Suppressor macrophage treated with lipopolysaccharide for 1 hour (primary cell): ENCODE measurements at regions not wholly inside any gene's neighbourhood (a gene's known extent, or its start where the extent isn't known, plus 50 kb on each side); places are given as distances from the start of the nearest gene placed in this dataset.

ENCODE experiments used
- DNase-seq, 3 donors: peaks; one replicate each; pipeline ENCODE4 v3.0.0-alpha.2; 2020 to 2022

- DNase-seq, result peak; percentile 56 to 79 (median 75)
Measured at GRCh38 chr20:11101243-11101642, 427.4 kb upstream of the JAG1 start.

GRCh38 chr20:11101696-11102095 is 427.9 kb upstream of the JAG1 start:
- no peak for DNase-seq

- no peak for DNase-seq
Measured at GRCh38 chr20:11103866-11104265, 430.1 kb upstream of the JAG1 start.

DNA sequence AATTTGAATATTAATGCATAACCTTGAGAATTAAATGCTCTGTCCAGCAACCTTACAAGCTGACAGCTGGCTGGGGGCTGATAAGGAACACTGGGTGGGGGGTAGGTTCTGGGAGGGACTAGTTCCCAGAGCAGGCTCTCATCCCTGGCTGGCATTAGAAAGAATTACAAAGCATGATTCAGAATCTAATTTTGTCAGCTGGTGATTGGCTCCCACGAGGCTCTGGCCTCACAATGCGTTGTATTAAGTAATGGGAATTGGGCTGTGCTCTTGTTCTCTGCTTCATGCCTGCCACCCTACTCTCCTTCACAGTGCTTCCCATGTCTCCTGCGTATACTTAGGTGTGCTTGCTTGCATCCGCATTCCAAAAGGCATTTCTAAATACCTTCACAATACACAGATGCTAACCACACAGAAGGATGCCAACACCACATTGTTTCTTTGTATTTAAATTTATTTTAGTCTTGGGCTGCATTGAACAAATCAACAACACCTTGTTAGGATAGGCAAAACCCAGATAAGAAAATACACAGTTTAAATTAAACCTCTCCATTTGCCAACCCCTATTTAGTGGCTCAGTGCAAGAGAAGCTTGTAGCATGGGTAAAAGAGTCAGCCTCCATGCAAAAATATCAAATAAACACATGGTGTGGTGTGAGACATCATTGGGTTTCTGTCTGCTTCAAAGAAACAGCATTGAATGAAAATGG is 434.5 kb upstream of the JAG1 start:
- DNase-seq, result no peak

- DNase-seq, result no peak
Measured at GRCh38 chr20:11110535-11110934, 436.7 kb upstream of the JAG1 start.

DNA sequence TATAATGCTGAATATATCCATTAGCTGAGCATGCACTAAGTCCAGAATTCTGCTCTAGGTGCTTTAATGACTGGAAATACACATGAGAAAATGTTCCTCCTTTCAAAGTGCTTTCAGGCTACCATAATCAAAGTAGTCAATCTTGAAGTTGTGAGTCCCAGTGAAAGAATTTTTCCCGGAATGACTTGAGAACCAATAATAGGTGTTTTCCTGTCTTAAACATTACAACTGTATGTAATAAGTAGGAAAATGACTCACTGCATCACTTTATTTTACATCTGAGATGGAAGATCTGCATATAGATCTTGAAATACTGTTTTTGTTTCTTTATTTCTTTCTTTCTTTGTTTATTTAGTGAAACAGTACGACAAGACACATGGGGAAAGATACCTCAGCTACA is 437.4 kb upstream of the JAG1 start:
- no peak for DNase-seq

- no peak for DNase-seq
Measured at GRCh38 chr20:11112832-11113231, 439.0 kb upstream of the JAG1 start.

DNA sequence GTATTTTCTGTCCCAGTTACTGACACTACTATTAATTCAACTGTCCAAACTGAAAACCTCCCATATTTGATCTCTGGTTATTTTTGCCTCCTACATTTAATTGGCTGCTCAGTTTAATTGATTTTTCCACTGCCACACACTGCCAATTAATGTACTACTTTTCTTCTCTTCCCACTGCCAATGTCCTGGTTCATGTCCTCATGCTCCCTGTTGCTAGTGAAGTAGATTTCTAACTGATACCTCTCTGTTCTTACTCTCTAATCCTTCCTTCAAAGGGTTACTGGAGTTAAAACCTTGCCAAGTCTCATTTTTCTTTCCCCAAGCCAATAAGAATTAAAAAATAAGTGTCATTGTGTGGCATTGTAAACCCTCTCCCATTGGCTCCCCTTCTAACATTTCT is 440.6 kb upstream of the JAG1 start:
- DNase-seq, result no peak

- DNase-seq, result peak; percentile 3 to 29 (median 26)
Measured at GRCh38 chr20:11117808-11118528, 444.2 kb upstream of the JAG1 start.

DNA sequence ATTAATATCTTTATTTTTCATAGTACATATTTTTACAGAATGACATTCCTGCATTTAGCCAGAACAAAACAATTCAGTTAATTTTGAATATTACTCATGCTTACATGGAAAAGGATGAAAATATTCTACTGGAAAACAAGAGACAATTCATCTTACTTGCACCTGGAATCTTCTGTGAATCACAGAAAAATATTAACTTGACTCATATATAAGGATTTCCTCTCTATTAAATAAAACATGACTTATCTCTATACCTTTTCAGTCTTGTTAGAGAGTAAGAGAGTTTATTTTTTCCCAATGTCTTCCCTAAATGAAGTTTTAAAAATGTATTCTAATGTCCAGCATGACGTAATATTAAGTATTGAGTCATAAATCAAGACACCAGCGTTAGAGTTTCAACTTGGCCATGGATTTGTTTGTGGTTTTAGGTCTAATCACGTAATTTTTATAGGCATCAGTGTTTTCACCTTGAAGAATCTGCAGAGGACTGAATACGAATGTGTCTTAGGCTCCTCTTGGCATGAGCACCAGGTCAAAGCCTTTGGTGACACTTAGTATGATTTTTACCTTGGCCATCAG is 445.1 kb upstream of the JAG1 start:
- no peak for DNase-seq

DNA sequence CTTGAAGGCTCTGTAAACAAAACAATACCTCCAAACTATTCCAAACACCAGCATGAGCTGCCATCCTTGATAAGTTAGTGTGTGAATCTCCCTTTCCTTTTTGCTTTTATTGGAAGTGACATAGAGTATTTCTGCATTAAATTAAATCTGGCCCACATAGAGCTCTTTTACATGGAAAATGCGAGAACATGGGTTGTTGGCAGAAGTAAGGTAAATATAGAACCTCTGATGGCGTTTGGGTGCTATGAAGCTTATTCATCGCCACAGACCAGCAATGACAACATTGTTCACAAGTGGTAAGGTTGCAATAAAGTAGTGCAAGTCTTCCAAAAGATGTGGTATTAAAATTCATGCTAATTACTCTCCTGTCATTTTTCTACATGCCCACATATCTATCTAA is 445.8 kb upstream of the JAG1 start:
- DNase-seq, result no peak

DNA sequence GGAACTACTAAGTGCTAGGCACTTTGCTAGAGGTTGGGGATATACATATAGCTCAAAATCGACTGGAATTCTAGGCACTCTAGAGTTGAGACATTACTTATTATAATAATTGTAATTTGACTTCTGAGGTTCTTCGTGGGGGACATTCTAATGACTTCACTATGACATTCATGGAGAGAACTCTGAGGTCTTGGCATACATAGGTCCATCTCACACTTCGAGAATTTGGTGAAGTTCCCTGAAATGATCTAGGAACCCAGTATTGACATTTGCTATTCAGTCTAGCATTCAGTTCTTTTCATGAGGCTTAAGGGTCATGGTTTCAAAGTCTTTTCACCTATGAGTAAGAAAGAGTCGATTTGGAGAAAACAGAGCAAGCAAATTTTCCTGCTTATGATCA is 446.6 kb upstream of the JAG1 start:
- no peak for DNase-seq

- DNase-seq, result no peak
Measured at GRCh38 chr20:11124849-11125505, 451.2 kb upstream of the JAG1 start.

GRCh38 chr20:11128220-11128718 is 454.5 kb upstream of the JAG1 start:
- no peak for DNase-seq

- no peak for DNase-seq
Measured at GRCh38 chr20:11128721-11129120, 454.9 kb upstream of the JAG1 start.

DNA sequence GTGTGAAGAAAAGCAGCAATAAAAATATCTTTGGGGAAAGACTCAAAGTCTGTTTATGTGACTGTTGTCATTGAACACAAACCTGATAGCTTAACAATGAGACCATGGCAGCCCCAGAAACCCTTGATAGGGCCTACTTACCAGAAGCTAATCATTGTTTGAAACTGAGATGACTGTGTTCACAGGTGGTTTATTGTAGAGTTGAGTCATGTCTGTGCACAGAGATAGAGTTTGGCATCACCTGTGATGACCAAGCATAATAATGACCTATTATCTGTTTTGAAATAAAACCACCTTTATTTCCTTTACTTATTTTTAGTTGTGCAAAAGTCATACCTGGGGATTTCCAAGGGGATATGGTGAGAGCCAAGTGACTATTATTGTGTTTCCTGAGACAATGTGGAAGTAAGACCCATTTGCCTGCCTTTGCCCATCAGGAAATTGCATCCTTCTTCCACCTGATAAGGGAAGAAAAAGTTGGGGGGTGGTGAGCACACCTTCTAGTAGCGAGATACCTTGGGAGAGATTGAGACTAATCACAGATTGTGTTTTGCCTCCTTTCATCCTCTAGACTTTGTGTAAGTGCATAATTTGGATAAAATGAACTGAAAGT is 456.9 kb upstream of the JAG1 start:
- no peak for DNase-seq

- DNase-seq, result no peak
Measured at GRCh38 chr20:11132819-11133415, 459.1 kb upstream of the JAG1 start.

- DNase-seq, result no peak
Measured at GRCh38 chr20:11136691-11137090, 462.9 kb upstream of the JAG1 start.

DNA sequence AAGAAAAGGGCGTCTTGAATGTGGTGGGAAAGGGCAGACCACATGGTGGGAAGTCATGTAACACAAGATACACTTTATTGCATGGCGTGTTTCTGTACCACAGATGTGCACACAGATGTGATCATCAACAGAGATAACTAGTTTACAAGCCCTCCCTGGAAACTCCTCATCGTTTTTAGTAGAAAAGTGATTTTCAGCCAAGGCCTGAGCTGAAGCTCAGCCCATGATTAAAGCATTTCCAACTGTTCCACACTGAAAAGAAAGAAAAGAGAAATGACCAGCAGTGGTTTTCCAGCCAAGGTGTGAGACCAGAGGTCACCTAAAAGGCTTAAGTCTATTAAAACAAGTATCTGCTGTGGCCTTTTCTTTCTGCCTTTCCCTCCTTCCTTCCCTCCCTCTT is 463.9 kb upstream of the JAG1 start:
- no peak for DNase-seq

GRCh38 chr20:11140359-11140758 is 466.6 kb upstream of the JAG1 start:
- no peak for DNase-seq

- no peak for DNase-seq
Measured at GRCh38 chr20:11143481-11143880, 469.7 kb upstream of the JAG1 start.

GRCh38 chr20:11144114-11144950 is 470.5 kb upstream of the JAG1 start:
- no peak for DNase-seq
